NT2/D1 (cell line): ENCODE measurements at regions not wholly inside any gene's neighbourhood (a gene's known extent, or its start where the extent isn't known, plus 50 kb on each side); places are given as distances from the start of the nearest gene placed in this dataset.

Source experiments
- SUZ12 ChIP-seq: IDR thresholded peaks from 2 replicates; pipeline ENCODE4 v1.6.1; 2011; ENCODE audit not compliant: insufficient read length, insufficient read depth; ENCODE audit errors: extremely low read depth
- ZNF274 ChIP-seq: IDR thresholded peaks from 2 replicates; pipeline ENCODE4 v1.6.1; 2011; ENCODE audit warnings: mild to moderate bottlenecking, low read depth, low read length

- TF ChIP-seq ZNF274 (no peak), SUZ12 (no peak)
Measured at GRCh38 chr13:107993239-107993949, 221.9 kb downstream of the LIG4 start.
